Esophagus (tissue), 2 donors: ENCODE measurements at regions not wholly inside any gene's neighbourhood (a gene's known extent, or its start where the extent isn't known, plus 50 kb on each side); places are given as distances from the start of the nearest gene placed in this dataset.
A peak's percentile ranks its signal among the peaks of the same experiment; 100 is the strongest.

ENCODE experiments used
- H3K27ac ChIP-seq, 2 donors: one replicate each; pipeline ENCODE4 v1.5.1; 2013; ENCODE audit warnings: low read depth in 2 of 2, mild to moderate bottlenecking in 2 of 2, inconsistent platforms in 1 of 2, low read length in 1 of 2, moderate library complexity in 1 of 2
- H3K27me3 ChIP-seq, 2 donors: one replicate each; pipeline ENCODE4 v1.6.1; 2013; ENCODE audit warnings: low read length in 2 of 2, control low read depth in 1 of 2, mild to moderate bottlenecking in 1 of 2; ENCODE audit not compliant: insufficient read depth in 2 of 2, control insufficient read depth in 1 of 2
- H3K36me3 ChIP-seq, 2 donors: one replicate each; pipeline ENCODE4 v1.6.1; 2013; ENCODE audit warnings: low read length in 1 of 2; ENCODE audit not compliant: control insufficient read depth in 2 of 2, insufficient read depth in 2 of 2
- H3K4me1 ChIP-seq, 2 donors: one replicate each; pipeline ENCODE4 v1.6.1; 2013; ENCODE audit warnings: low read length in 1 of 2; ENCODE audit not compliant: control insufficient read depth in 2 of 2, insufficient read depth in 2 of 2
- H3K4me3 ChIP-seq, 2 donors: one replicate each; pipeline ENCODE4 v1.5.1; 2013; ENCODE audit warnings: low read length in 2 of 2, mild to moderate bottlenecking in 2 of 2, low read depth in 1 of 2, moderate library complexity in 1 of 2
- H3K9me3 ChIP-seq, 2 donors: one replicate each; pipeline ENCODE4 v1.6.1; 2013; ENCODE audit warnings: mild to moderate bottlenecking in 2 of 2, low read depth in 1 of 2, low read length in 1 of 2, moderate library complexity in 1 of 2; ENCODE audit not compliant: control insufficient read depth in 2 of 2, insufficient read depth in 1 of 2
- WGBS, 2 donors: extraction: QIAGEN DNeasy Blood & Tissue Kit; methylation state at CpG; one replicate each; pipeline ENCODE4 v1.1.7; 2013; 5-methylcytosine and 5-hydroxymethylcytosine counted together
- donor health status: healthy with polysubstance abuse.
- donor health status: Bipolar disorder and iron deficiency.

DNA sequence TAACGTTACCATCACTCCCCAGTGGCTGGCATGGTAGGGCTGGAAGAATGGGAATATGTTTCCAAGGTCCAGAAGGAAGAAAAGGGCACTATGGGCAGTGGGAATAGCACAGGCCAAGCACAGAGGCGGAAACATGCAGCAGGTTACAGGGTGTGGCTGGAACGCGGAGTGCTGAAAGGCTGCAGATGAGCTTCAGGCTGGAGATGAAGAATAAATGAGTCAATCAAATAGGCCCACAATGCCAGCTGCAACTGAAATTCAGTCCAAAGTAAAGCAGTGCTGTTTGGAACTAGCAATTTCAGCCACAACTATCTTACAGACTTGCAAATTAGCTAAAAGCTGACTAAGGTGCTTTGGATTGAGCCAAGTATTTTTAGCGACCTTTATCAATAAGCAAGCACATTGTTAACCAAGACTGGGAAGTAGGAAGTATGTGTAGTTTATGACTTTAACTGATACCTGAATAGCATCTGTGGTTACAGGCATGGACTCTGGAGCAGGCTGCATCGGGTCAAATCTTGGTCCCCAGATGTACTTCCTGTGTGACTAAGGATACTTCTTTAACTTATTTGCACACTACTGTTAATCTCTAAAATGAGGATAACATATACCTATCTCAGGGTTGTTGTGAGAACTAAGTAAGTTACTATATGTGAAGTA is 77.5 kb upstream of the CTTNBP2 start:
- Histone ChIP-seq H3K27me3 (no peaks in the 10 kb centered on the region), H3K9me3 (no peaks in the 10 kb centered on the region), H3K36me3 (no peaks in the 10 kb centered on the region), H3K27ac (peak overlapping the region in 1 of 2 donors; percentile 38), H3K4me1 (peaks cover 0 to 2% of the 10 kb centered on the region in 2 donors), H3K4me3 (no peak overlapping the region)
- WGBS, 2 donors: 64 to 69% methylated on average over 6 of the region's 6 CpGs

GRCh38 chr7:117951285-117951684 is 78.0 kb upstream of the CTTNBP2 start:
- Histone ChIP-seq H3K27ac (no peak overlapping the region), H3K9me3 (no peaks in the 10 kb centered on the region), H3K4me1 (peaks cover 0 to 2% of the 10 kb centered on the region in 2 donors), H3K27me3 (no peaks in the 10 kb centered on the region), H3K36me3 (no peaks in the 10 kb centered on the region), H3K4me3 (no peak overlapping the region)
- 72 to 76% methylated on average over 5 of the region's 5 CpGs for WGBS, 2 donors

GRCh38 chr7:117951691-117952280 is 78.5 kb upstream of the CTTNBP2 start:
- 82 to 85% methylated on average over 4 of the region's 4 CpGs for WGBS, 2 donors
- H3K4me1 ChIP-seq: no peaks in the 10 kb centered on the region
- H3K9me3 ChIP-seq: no peaks in the 10 kb centered on the region
- H3K27me3 ChIP-seq: no peaks in the 10 kb centered on the region
- H3K4me3 ChIP-seq: no peak overlapping the region
- no peaks in the 10 kb centered on the region for H3K36me3 ChIP-seq
- no peak overlapping the region for H3K27ac ChIP-seq

DNA sequence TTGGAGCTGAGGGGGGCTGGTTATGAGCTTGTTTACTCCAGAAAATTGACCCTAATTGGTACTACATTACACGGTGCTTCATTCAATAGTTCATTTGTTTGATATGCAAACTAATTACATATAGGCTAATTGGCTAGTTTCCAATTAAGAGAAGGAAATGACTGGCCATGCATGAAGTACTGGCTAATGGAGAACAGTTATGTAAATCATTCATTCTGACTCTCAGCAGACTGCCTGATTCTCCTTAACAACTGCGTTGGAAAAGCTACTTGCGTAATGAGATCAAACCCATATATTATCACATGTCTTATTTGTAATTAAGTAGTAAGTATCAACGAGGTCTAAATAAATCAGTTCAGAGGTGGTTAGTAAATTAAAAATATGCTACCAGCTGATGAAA is 81.8 kb upstream of the CTTNBP2 start:
- 74 to 83% methylated on average over 4 of the region's 4 CpGs for WGBS, 2 donors

GRCh38 chr7:117960351-117960750 is 87.1 kb upstream of the CTTNBP2 start:
- no peaks in the 10 kb centered on the region for H3K36me3 ChIP-seq
- H3K9me3 ChIP-seq: no peaks in the 10 kb centered on the region
- H3K4me1 ChIP-seq: no peaks in the 10 kb centered on the region
- no peaks in the 10 kb centered on the region for H3K27me3 ChIP-seq
- H3K4me3 ChIP-seq: no peak overlapping the region
- no peak overlapping the region for H3K27ac ChIP-seq

More for the DNA sequence above, 81.8 kb upstream of the CTTNBP2 start:
- Histone ChIP-seq H3K36me3 (no peaks in the 10 kb centered on the region), H3K27me3 (no peaks in the 10 kb centered on the region), H3K4me1 (no peaks in the 10 kb centered on the region), H3K4me3 (no peak overlapping the region), H3K9me3 (no peaks in the 10 kb centered on the region), H3K27ac (no peak overlapping the region)

- H3K4me1 ChIP-seq: no peaks in the 10 kb centered on the region
- H3K36me3 ChIP-seq: no peaks in the 10 kb centered on the region
- H3K4me3 ChIP-seq: no peak overlapping the region
- no peaks in the 10 kb centered on the region for H3K9me3 ChIP-seq
- no peak overlapping the region for H3K27ac ChIP-seq
- 62 to 67% methylated on average over 4 of the region's 4 CpGs for whole genome bisulfite sequencing, 2 donors
- no peaks in the 10 kb centered on the region for H3K27me3 ChIP-seq
Observed at GRCh38 chr7:117961235-117961634, 88.0 kb upstream of the CTTNBP2 start.

DNA sequence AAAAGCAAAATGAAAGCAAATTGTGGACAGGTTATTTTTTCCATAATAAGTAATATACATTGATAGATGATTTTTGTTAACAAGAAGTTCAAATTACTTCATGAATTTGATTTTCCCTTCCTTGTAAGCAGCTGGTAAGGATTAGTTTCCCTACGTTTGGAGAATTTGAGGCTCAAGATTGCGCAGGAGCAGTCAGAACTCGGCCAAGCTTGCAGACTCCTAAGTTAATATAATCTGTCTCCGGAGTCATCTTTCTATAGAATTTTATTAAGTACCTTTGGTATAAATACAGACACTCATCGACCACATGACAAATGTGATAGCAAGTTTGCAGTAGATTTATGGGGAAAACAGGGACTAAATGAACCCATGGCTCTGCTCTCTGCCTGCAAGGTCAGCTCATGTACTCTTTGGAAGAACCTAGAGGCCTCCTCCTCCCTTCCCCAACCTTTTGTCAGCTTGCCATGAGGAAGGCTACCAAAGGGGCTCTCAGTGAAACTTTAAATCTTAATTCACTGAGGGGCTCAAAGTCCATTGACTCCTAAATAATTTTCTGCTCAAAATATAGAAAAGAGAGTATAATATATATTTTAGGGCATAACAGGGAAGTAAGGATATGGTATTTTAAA is 89.2 kb upstream of the CTTNBP2 start:
- Histone ChIP-seq H3K4me3 (no peak overlapping the region), H3K27ac (no peak overlapping the region), H3K4me1 (no peaks in the 10 kb centered on the region), H3K9me3 (no peaks in the 10 kb centered on the region), H3K36me3 (no peaks in the 10 kb centered on the region), H3K27me3 (no peaks in the 10 kb centered on the region)
- WGBS, 2 donors: 78 to 79% methylated on average over 5 of the region's 5 CpGs

GRCh38 chr7:117963264-117964197 is 90.3 kb upstream of the CTTNBP2 start:
- Histone ChIP-seq H3K4me1 (no peaks in the 10 kb centered on the region), H3K36me3 (no peaks in the 10 kb centered on the region), H3K9me3 (no peaks in the 10 kb centered on the region), H3K27ac (no peak overlapping the region), H3K4me3 (no peak overlapping the region), H3K27me3 (no peaks in the 10 kb centered on the region)
- 37 to 59% methylated on average over 2 of the region's 2 CpGs for WGBS, 2 donors

- no peaks in the 10 kb centered on the region for H3K4me1 ChIP-seq
- H3K4me3 ChIP-seq: no peak overlapping the region
- H3K27me3 ChIP-seq: no peaks in the 10 kb centered on the region
- 79 to 86% methylated on average over 2 of the region's 2 CpGs for WGBS, 2 donors
- H3K36me3 ChIP-seq: no peaks in the 10 kb centered on the region
- no peaks in the 10 kb centered on the region for H3K9me3 ChIP-seq
- H3K27ac ChIP-seq: no peak overlapping the region
Observed at GRCh38 chr7:117970801-117971200, 97.6 kb upstream of the CTTNBP2 start.
